ENCODE measurements at regions not wholly inside any gene's neighbourhood (a gene's known extent, or its start where the extent isn't known, plus 50 kb on each side); places are given as distances from the start of the nearest gene placed in this dataset.

DNA sequence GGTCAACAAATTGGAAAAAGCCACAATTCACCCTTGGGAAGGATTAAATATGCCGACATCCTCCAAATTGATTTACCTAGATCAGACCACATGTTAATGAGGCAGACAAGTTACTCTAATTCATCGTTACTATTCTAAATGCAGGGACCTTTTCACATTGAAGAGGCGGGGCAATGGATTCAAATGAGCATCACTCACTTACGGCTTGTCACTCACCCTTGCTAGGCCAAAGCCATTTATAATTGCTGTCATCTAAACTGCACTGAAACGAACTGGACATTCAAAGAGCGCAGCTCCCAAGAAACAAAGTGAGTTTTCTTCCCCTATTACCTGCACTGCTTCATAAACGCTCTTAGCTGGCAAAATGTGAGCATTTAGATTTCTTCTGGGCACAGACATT lies 313.9 kb downstream of the WDR72 start (continued):
- no peak for TF ChIP-seq RCOR1 (IDR thresholded peaks at IDR 0.05; ENCODE audit: low read length)

DNA sequence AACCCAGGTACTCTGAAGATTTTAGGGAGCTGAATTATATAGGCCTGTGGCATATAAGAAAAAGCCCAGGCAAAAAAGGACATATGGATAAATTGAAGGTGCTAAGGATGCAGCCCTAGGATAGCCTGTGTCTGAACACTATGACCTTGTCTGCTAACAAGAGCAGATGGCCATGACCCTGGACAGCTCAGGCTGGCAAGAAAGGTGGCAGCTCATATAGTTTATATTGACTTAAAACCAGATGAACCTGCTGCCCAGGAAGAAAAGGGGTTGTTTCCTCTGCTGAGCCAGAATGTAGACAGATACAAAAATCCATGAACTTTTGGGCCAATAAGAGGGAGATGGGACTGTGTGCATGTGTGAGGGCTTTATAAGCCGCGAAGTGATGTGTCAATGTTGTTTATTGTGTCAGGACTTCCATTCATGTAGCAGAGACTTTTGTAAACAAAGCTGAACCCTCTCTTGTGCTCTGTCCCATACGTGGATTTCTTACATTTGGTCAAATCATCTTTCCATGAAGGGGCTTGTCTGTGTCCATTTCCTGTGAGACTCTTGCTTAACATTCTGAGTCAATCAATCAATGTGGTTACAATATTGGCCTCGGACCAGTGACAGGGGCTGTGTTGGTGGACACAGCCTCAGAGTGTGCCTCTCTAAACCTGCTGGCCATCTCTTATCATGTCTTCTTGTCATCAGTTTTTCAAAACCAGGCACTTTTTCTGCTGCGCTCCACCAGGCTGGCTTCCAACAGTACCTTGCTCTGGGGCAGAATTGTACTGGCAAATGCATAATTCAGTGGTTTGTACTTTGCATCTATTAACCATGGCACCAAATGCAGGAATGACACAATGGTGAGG lies 321.2 kb downstream of the WDR72 start:
- H3K9ac ChIP-seq, result no peak overlapping the region
- H3K4me2 ChIP-seq, result no peak overlapping the region
- H4K20me1 ChIP-seq (ENCODE audit: insufficient read depth), result no peaks in the 10 kb centered on the region
- H3K9me3 ChIP-seq, result no peaks in the 10 kb centered on the region
- no peak for TF ChIP-seq NFIC (IDR thresholded peaks at IDR 0.05; ENCODE audit: borderline replicate concordance)
- no peak for TF ChIP-seq MEF2A (IDR thresholded peaks at IDR 0.05; ENCODE audit: borderline replicate concordance, low read depth)
- TF ChIP-seq, protein P1, sequence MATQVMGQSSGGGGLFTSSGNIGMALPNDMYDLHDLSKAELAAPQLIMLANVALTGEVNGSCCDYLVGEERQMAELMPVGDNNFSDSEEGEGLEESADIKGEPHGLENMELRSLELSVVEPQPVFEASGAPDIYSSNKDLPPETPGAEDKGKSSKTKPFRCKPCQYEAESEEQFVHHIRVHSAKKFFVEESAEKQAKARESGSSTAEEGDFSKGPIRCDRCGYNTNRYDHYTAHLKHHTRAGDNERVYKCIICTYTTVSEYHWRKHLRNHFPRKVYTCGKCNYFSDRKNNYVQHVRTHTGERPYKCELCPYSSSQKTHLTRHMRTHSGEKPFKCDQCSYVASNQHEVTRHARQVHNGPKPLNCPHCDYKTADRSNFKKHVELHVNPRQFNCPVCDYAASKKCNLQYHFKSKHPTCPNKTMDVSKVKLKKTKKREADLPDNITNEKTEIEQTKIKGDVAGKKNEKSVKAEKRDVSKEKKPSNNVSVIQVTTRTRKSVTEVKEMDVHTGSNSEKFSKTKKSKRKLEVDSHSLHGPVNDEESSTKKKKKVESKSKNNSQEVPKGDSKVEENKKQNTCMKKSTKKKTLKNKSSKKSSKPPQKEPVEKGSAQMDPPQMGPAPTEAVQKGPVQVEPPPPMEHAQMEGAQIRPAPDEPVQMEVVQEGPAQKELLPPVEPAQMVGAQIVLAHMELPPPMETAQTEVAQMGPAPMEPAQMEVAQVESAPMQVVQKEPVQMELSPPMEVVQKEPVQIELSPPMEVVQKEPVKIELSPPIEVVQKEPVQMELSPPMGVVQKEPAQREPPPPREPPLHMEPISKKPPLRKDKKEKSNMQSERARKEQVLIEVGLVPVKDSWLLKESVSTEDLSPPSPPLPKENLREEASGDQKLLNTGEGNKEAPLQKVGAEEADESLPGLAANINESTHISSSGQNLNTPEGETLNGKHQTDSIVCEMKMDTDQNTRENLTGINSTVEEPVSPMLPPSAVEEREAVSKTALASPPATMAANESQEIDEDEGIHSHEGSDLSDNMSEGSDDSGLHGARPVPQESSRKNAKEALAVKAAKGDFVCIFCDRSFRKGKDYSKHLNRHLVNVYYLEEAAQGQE (IDR thresholded peaks at IDR 0.05; ENCODE audit: low read depth, low read length), result no peak
- TF ChIP-seq, protein P2, sequence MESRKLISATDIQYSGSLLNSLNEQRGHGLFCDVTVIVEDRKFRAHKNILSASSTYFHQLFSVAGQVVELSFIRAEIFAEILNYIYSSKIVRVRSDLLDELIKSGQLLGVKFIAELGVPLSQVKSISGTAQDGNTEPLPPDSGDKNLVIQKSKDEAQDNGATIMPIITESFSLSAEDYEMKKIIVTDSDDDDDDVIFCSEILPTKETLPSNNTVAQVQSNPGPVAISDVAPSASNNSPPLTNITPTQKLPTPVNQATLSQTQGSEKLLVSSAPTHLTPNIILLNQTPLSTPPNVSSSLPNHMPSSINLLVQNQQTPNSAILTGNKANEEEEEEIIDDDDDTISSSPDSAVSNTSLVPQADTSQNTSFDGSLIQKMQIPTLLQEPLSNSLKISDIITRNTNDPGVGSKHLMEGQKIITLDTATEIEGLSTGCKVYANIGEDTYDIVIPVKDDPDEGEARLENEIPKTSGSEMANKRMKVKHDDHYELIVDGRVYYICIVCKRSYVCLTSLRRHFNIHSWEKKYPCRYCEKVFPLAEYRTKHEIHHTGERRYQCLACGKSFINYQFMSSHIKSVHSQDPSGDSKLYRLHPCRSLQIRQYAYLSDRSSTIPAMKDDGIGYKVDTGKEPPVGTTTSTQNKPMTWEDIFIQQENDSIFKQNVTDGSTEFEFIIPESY (IDR thresholded peaks at IDR 0.05; ENCODE audit: borderline replicate concordance, low read depth), result no peak
- TF ChIP-seq, protein P3, sequence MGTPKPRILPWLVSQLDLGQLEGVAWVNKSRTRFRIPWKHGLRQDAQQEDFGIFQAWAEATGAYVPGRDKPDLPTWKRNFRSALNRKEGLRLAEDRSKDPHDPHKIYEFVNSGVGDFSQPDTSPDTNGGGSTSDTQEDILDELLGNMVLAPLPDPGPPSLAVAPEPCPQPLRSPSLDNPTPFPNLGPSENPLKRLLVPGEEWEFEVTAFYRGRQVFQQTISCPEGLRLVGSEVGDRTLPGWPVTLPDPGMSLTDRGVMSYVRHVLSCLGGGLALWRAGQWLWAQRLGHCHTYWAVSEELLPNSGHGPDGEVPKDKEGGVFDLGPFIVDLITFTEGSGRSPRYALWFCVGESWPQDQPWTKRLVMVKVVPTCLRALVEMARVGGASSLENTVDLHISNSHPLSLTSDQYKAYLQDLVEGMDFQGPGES (IDR thresholded peaks at IDR 0.05; ENCODE audit: low read depth, low read length), result no peak
- no peak for TF ChIP-seq EZH2phosphoT487 (IDR thresholded peaks at IDR 0.05; ENCODE audit: borderline replicate concordance, low read depth)
- no peak for TF ChIP-seq SIN3A (IDR thresholded peaks at IDR 0.05; ENCODE audit: borderline replicate concordance, low read depth, low read length)
- TF ChIP-seq, protein P4, sequence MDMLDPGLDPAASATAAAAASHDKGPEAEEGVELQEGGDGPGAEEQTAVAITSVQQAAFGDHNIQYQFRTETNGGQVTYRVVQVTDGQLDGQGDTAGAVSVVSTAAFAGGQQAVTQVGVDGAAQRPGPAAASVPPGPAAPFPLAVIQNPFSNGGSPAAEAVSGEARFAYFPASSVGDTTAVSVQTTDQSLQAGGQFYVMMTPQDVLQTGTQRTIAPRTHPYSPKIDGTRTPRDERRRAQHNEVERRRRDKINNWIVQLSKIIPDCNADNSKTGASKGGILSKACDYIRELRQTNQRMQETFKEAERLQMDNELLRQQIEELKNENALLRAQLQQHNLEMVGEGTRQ (IDR thresholded peaks at IDR 0.05; ENCODE audit: borderline replicate concordance, low read depth, low read length), result no peak
- TF ChIP-seq TEAD4 (IDR thresholded peaks at IDR 0.05; ENCODE audit: borderline replicate concordance, insufficient read depth), result no peak
- H2AFZ ChIP-seq (ENCODE audit: low read depth), result no peak overlapping the region
- no peaks in the 10 kb centered on the region for H3K9me2 ChIP-seq
- no peak overlapping the region for H3K4me3 ChIP-seq (ENCODE audit: low read depth in 2 of 2, low read length in 1 of 2)
- H3K4me1 ChIP-seq (ENCODE audit: control insufficient read depth in 1 of 2, insufficient read depth in 2 of 2, low read depth in 1 of 2, low read length in 1 of 2), result no peaks in the 10 kb centered on the region
- ChIA-PET CTCF (interaction anchor here (1.6 kb wide), 1 partner anchor 24 kb away, joined by 3 read pairs; no protein-coding TSS in a partner anchor), POLR2A (no interaction called here)
- no peaks in the 10 kb centered on the region for H3K27me3 ChIP-seq (ENCODE audit: insufficient read depth)
- no peaks in the 10 kb centered on the region for H3K36me3 ChIP-seq (replicated peaks in 1 of 2; ENCODE audit: control insufficient read depth in 1 of 2, insufficient read depth in 2 of 2, low read length in 1 of 2)
- 6% methylated on average over 5 of the region's 5 CpGs for WGBS (ENCODE audit: low lambda C conversion rate)
- no peak overlapping the region for H3K27ac ChIP-seq (ENCODE audit: low read depth in 2 of 2, low read length in 1 of 2)
- DNase-seq, result no peak
- H3K79me2 ChIP-seq (ENCODE audit: insufficient read depth), result no peaks in the 10 kb centered on the region
- H3F3A ChIP-seq (replicated peaks; ENCODE audit: insufficient read depth), result no peaks in the 10 kb centered on the region

Data from SK-N-SH (cell line).